NCI-H345 treated with DMSO at 0.1 percent for 48 hours (cell line): ENCODE measurements at regions not wholly inside any gene's neighbourhood (a gene's known extent, or its start where the extent isn't known, plus 50 kb on each side); places are given as distances from the start of the nearest gene placed in this dataset.

Experiments used
- DNase-seq: peaks from one replicate; lab custom pipeline; 2025; ENCODE audit not compliant: unreplicated experiment; lab: John Stamatoyannopoulos, UW

GRCh38 chr6:169048185-169048864, 205.3 kb downstream of the THBS2 start:
- DNase-seq: no peak

GRCh38 chr6:169047345-169047744, 206.3 kb downstream of the THBS2 start:
- no peak for DNase-seq

GRCh38 chr6:169046483-169047192, 207.0 kb downstream of the THBS2 start:
- no peak for DNase-seq

GRCh38 chr6:169046021-169046420, 207.6 kb downstream of the THBS2 start:
- no peak for DNase-seq

GRCh38 chr6:169045486-169045885, 208.2 kb downstream of the THBS2 start:
- peak; percentile 46 for DNase-seq

GRCh38 chr6:169044381-169045230, 209.0 kb downstream of the THBS2 start:
- DNase-seq: no peak

- no peak for DNase-seq
These were observed 211.6 kb downstream of the THBS2 start for GRCh38 chr6:169042061-169042460.

GRCh38 chr6:169041078-169041477, 212.6 kb downstream of the THBS2 start:
- DNase-seq: no peak

GRCh38 chr6:169038691-169039090, 215.0 kb downstream of the THBS2 start:
- DNase-seq: no peak

GRCh38 chr6:169035385-169036240, 218.0 kb downstream of the THBS2 start:
- no peak for DNase-seq

GRCh38 chr6:169034516-169035167, 219.0 kb downstream of the THBS2 start:
- no peak for DNase-seq

GRCh38 chr6:169029861-169030260, 223.8 kb downstream of the THBS2 start:
- no peak for DNase-seq

GRCh38 chr6:169028343-169028742, 225.3 kb downstream of the THBS2 start:
- no peak for DNase-seq

GRCh38 chr6:169026175-169026574, 227.5 kb downstream of the THBS2 start:
- DNase-seq: no peak

GRCh38 chr6:169024047-169024660, 229.5 kb downstream of the THBS2 start:
- no peak for DNase-seq

- DNase-seq: no peak
These were observed 230.3 kb downstream of the THBS2 start for GRCh38 chr6:169023161-169023874.

- no peak for DNase-seq
These were observed 231.6 kb downstream of the THBS2 start for GRCh38 chr6:169022079-169022478.

GRCh38 chr6:169020821-169021220, 232.8 kb downstream of the THBS2 start:
- no peak for DNase-seq
